Kidney capillary endothelial cell (primary cell): ENCODE measurements at regions not wholly inside any gene's neighbourhood (a gene's known extent, or its start where the extent isn't known, plus 50 kb on each side); places are given as distances from the start of the nearest gene placed in this dataset.

Experiments used
- DNase-seq: peaks from one replicate; pipeline ENCODE4 v3.0.0-alpha.2; 2018; ENCODE audit warnings: low spot score

DNA sequence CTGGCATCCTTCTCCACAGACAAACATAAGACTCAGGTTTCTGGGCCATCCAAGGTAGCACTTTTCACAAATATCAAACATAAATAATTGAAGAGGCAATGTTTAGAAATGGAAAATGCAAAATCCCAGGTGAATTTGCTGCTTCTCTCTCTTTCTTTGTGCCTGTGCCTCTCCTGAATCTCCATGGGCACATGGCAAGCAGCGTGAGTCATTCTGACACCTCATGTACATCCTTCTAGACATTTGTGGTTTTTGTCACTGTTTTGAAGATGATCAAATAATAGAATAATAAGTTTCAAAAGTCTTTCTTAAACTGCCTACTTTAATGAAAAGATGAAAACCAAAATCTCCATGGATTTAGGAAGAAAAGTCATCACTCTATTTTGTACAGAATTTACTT lies 60.3 kb upstream of the RAB11FIP2 start:
- no peak for DNase-seq

DNA sequence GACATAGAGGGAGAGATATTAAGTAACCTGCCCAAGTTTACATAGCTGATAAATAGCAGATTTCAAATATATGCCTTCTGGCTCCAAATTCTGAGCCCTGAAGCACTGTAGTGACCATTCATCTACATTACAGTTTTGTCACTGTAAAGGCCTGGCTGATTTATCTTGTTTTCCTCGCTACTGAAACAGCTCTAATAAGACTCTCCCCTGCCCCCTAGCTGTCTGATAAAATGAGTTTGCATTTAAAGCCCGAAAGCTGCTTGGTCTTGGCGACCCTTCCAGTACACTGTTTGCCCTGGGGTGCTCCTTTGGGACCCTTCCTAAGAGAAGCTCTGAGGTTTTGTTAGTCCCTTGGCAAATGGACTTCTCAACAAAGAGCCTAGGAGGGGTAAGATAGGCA lies 59.7 kb upstream of the RAB11FIP2 start:
- peak; percentile 1 for DNase-seq

DNA sequence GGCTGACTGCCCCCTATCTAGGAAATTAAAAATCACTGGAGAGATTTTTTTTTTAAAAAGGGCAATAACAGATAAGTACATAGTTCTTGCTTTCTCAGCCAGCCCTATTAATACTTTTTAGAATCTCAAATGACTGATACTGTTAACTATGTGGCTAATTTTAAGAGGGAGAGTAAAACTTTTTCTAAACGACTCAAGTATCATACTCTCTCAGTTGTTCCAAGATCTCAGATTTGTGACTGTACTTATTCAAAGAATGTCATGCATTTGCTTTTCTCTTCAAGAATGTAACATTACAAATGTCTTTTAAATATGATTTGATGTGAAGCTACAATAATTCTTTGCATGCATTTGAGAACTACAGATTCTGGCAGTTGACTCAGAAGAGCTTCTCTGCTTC lies 55.4 kb upstream of the RAB11FIP2 start:
- DNase-seq = no peak

DNA sequence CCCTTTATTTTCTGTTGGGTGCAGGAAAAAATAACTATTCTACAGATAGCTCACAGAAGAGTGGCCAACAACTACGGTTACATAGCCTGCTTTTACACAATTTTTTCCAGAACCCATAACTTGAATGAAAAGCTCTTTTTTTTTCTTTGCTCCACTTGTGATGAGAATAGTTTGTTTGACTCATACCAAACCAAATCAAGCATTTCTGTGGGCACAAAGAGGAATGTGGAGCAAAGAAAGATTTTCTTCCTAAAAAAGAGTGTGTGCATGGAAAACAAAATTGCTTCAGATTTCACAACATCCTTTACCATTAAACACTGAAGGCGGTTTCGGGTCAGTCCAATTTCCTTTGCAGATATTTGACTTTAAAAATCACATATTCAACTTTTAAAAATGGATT lies 54.8 kb upstream of the RAB11FIP2 start:
- no peak for DNase-seq
